UCSD-AML1 (cell line): ENCODE measurements at regions not wholly inside any gene's neighbourhood (a gene's known extent, or its start where the extent isn't known, plus 50 kb on each side); places are given as distances from the start of the nearest gene placed in this dataset.
"Not testable (repeated sequence)": the region's sequence is repeated elsewhere in the genome, so short reads cannot be mapped to it uniquely, and the experiment has no call there.

Source experiments
- DNase-seq: peaks from one replicate; lab custom pipeline; 2025; ENCODE audit not compliant: unreplicated experiment; lab: John Stamatoyannopoulos, UW

DNA sequence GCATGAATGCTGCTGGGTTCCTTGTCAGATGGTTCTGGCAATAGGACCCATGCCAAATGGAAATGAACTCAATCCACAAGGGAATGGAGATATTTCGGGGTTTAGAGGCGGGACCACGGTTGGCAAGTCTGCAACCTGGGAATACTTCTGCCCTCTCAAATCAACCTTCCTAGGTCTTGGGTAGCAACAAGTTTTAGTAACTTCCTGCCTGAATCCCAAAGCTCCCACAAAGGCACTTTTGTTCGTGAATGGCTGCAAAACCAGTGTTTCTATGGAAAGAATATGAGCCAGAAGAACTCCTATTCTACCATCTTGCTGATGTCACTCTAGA, 790.1 kb upstream of the SLC8A1 start:
- DNase-seq: no peak

GRCh38 chr2:41267929-41268659, 779.7 kb upstream of the PKDCC start:
- no peak for DNase-seq

DNA sequence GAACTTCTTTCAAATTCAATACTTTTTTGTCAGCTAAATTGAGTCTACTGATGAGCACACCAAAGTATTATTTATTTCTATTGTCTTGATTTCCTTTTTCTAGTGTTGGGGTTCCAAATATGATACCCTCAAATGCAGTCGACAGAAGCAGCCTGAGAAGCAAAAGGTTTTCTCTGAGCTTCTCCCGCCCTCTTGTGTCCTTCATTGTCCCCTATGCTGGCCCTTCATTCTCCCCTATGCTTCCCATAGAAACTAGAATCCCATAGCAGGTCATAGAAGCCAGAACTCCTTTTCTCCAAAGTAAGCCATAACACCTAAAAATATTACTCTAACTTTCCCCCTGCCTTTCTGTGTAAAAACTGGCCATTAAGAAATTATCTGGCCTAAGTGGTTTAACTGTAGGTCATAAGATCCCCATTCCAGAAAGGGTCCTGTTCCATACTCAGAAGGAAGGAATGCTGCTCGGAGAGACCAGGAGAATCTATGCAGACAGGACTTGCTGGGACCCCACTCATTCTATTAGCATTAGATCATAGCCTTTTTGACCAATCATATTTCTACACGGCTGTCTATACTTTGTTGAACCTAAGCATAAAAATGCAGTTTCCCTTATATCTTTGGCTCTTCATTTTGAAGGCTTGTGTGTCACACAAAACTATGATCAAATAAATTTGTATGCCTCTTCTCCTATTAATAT, 764.6 kb upstream of the PKDCC start:
- no peak for DNase-seq

GRCh38 chr2:41293491-41293890, 754.3 kb upstream of the PKDCC start:
- no peak for DNase-seq

- no peak for DNase-seq
These were observed 753.5 kb upstream of the PKDCC start for GRCh38 chr2:41294331-41294730.

GRCh38 chr2:41313082-41313481, 734.7 kb upstream of the PKDCC start:
- no peak for DNase-seq

- no peak for DNase-seq
These were observed 733.2 kb upstream of the PKDCC start for GRCh38 chr2:41314511-41315070.

GRCh38 chr2:41319437-41319836, 728.4 kb upstream of the PKDCC start:
- no peak for DNase-seq

GRCh38 chr2:41320491-41320890, 727.3 kb upstream of the PKDCC start:
- no peak for DNase-seq

DNA sequence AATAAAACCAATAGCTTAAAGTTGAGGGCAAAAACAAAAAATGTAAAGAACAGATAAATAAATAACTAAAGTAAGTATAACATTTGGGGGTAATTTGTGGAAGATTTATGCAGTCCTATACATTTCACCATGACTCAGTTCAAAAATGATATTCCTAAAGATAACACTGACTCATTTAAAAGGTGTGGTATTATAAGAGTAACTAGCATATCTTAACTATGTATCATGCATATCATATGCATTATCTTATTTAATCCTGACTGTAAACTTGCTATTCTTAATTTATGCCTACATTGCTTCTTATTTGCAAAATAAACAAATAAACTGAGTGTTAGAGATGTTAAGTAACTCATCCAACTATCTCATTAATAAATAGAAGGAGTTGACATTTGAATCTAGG, 726.5 kb upstream of the PKDCC start:
- DNase-seq: no peak

- DNase-seq: no peak
These were observed 721.0 kb upstream of the PKDCC start for GRCh38 chr2:41326851-41327250.

GRCh38 chr2:41329040-41329439, 718.8 kb upstream of the PKDCC start:
- DNase-seq: no peak

DNA sequence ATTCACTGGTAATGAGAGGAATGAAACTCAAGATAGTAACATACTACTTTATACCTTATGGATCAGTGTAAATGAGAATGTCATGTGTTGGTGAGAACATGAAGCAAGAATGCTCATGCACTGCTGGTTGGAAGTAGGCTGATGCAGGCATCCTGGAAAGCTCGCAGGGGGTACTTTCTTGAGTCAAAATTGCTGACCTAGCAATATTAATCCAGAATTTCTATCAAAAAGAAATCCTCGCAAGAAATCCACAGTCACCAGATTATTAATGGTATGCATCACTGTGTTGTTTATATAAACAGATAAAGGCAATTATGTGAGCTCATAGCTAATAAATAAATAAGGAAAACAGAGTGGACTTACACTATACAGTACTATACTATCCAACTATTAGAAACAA, 713.7 kb upstream of the PKDCC start:
- DNase-seq: no peak

DNA sequence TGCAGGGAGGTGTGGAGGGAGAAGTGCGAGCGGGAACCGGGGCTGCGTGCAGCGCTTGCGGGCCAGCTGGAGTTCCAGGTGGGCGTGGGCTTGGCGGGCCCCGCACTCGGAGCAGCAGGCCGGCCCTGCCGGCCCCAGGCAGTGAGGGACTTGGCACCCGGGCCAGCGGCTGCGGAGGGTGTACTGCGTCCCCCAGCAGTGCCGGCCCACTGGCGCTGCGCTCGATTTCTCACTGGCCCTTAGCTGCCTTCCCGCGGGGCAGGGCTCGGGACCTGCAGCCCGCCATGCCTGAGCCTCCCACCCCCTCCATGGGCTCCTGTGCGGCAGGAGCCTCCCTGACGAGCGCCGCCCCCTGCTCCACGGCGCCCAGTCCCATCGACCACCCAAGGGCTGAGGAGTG, 712.2 kb upstream of the PKDCC start:
- DNase-seq: not testable (repeated sequence)

- DNase-seq: no peak
These were observed 709.9 kb upstream of the PKDCC start for GRCh38 chr2:41337956-41338355.

- no peak for DNase-seq
These were observed 703.3 kb upstream of the PKDCC start for GRCh38 chr2:41344529-41344928.

GRCh38 chr2:41353060-41353459, 694.8 kb upstream of the PKDCC start:
- DNase-seq: no peak

- no peak for DNase-seq
These were observed 692.0 kb upstream of the PKDCC start for GRCh38 chr2:41355794-41356193.

DNA sequence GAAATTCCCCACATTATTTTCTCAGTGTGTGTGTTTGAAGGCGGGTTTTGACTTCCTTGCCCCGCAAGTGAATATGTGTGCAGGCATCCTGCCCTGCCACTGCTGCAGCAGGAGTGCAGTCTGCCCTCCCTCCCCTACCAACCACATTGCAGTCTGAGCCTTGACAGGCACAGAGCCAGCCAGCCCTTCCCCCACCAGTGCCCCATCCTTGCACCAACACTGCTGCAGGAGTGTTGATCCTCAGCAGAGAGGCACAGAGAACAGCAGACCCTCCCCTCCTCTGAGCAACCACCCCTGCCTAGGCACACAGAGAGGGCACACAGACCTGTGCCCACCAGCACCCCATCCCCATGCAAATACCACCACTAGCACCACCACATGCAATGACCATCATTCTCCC, 683.0 kb upstream of the PKDCC start:
- no peak for DNase-seq

DNA sequence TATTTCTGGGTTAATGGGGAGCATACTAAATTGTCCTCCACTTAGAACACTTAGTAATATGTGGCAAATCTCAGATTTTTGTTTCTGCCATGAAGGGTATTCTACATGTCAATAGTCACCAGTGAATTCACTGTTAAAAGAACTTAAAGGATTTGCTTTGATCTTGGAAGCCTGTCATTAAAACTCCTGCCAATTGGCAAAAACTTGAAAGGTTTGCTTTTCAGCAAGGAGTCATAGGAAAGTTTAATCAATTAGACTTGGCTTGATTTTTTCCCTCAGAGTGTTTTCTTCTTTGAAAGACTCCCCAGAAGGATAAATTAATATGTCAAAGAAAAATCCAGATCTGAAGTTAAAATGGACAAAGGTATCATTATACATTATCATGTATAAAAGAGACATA, 671.9 kb upstream of the PKDCC start:
- no peak for DNase-seq

DNA sequence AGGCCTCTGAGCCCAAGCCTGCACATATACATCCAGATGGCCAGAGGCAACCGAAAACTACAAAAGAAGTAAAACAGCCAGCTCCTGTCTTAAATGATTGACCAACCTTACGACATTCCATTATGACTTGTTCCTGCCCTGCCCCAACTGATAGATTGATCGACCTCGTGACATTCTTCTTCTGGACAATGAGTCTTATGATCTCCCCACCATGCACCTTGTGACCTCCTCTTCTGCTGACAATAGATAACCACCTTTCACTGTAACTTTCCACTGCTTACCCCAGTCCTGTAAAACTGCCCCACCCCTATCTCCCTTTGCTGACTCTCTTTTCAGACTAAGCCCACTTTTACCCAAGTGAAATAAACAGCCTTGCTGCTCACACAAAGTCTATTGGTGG, 670.0 kb upstream of the PKDCC start:
- DNase-seq: no peak

GRCh38 chr2:41378420-41378819, 669.4 kb upstream of the PKDCC start:
- DNase-seq: no peak
